ENCODE measurements at regions not wholly inside any gene's neighbourhood (a gene's known extent, or its start where the extent isn't known, plus 50 kb on each side); places are given as distances from the start of the nearest gene placed in this dataset.

GRCh38 chr18:3356614-3357013 lies 93.4 kb upstream of the TGIF1 start:
- ChIA-PET POLR2A (ENCODE audit: unreplicated experiment) (interaction anchor here (0.7 kb wide), 1 partner anchor 438 kb away, joined by 3 read pairs; no protein-coding TSS in a partner anchor), CTCF (no interaction called here)
- Histone ChIP-seq H3F3A (ENCODE audit: insufficient read depth, low read depth) (peaks cover 6% of the 10 kb centered on the region; the same call in 1 of the 2 replicates), H3K79me2 (ENCODE audit: low read depth) (no peaks in the 10 kb centered on the region), H3K9me3 (ENCODE audit: insufficient read depth, low read depth) (no peaks in the 10 kb centered on the region), H3K4me3 (no peak overlapping the region), H3K27ac (no peak overlapping the region), H3K27me3 (ENCODE audit: insufficient read depth, low read depth) (no peaks in the 10 kb centered on the region), H3K4me2 (no peak overlapping the region), H3K36me3 (ENCODE audit: low read depth) (peaks cover 24% of the 10 kb centered on the region), H4K20me1 (ENCODE audit: insufficient read depth) (no peaks in the 10 kb centered on the region), H3K9me2 (ENCODE audit: insufficient read depth) (no peaks in the 10 kb centered on the region), H3K4me1 (replicated peaks; ENCODE audit: insufficient read depth) (peaks cover 5% of the 10 kb centered on the region; the same call in 1 of the 2 replicates), H2AFZ (no peak overlapping the region)
- no peak for DNase-seq
- intact Hi-C loops (cut with micrococcal nuclease; ENCODE audit: unreplicated experiment): no loop called here
- BruUV-seq (replicated peaks): no TSS peak
- TF ChIP-seq EZH2 (IDR thresholded peaks at IDR 0.05; ENCODE audit: low read depth) (no peak), CTCF (conservative IDR thresholded peaks at IDR 0.05) (no peak)

GRCh38 chr18:3357516-3357915 lies 92.5 kb upstream of the TGIF1 start:
- Histone ChIP-seq H4K20me1 (ENCODE audit: insufficient read depth) (no peaks in the 10 kb centered on the region), H3K27me3 (ENCODE audit: insufficient read depth, low read depth) (no peaks in the 10 kb centered on the region), H3K9me2 (ENCODE audit: insufficient read depth) (no peaks in the 10 kb centered on the region), H3F3A (ENCODE audit: insufficient read depth, low read depth) (no peaks in the 10 kb centered on the region), H3K79me2 (ENCODE audit: low read depth) (no peaks in the 10 kb centered on the region), H3K9me3 (ENCODE audit: insufficient read depth, low read depth) (no peaks in the 10 kb centered on the region), H2AFZ (no peak overlapping the region), H3K36me3 (ENCODE audit: low read depth) (peaks cover 24% of the 10 kb centered on the region), H3K4me2 (no peak overlapping the region), H3K27ac (no peak overlapping the region), H3K4me1 (replicated peaks; ENCODE audit: insufficient read depth) (no peaks in the 10 kb centered on the region), H3K4me3 (no peak overlapping the region)
- ChIA-PET POLR2A (ENCODE audit: unreplicated experiment) (no interaction called here), CTCF (no interaction called here)
- no peak for DNase-seq
- intact Hi-C loops (cut with micrococcal nuclease; ENCODE audit: unreplicated experiment): no loop called here
- TF ChIP-seq EZH2 (IDR thresholded peaks at IDR 0.05; ENCODE audit: low read depth): no peak
- no peak for TF ChIP-seq CTCF (conservative IDR thresholded peaks at IDR 0.05)
- BruUV-seq (replicated peaks): no TSS peak

GRCh38 chr18:3358310-3358709 lies 91.7 kb upstream of the TGIF1 start:
- Histone ChIP-seq H2AFZ (no peak overlapping the region), H3K4me3 (no peak overlapping the region), H3K9me3 (ENCODE audit: insufficient read depth, low read depth) (no peaks in the 10 kb centered on the region), H4K20me1 (ENCODE audit: insufficient read depth) (no peaks in the 10 kb centered on the region), H3K79me2 (ENCODE audit: low read depth) (no peaks in the 10 kb centered on the region), H3K9me2 (ENCODE audit: insufficient read depth) (no peaks in the 10 kb centered on the region), H3K4me2 (no peak overlapping the region), H3K36me3 (ENCODE audit: low read depth) (peaks cover 24% of the 10 kb centered on the region), H3K27ac (no peak overlapping the region), H3K27me3 (ENCODE audit: insufficient read depth, low read depth) (no peaks in the 10 kb centered on the region), H3F3A (ENCODE audit: insufficient read depth, low read depth) (no peaks in the 10 kb centered on the region), H3K4me1 (replicated peaks; ENCODE audit: insufficient read depth) (no peaks in the 10 kb centered on the region)
- no TSS peak for BruUV-seq (replicated peaks)
- ChIA-PET POLR2A (ENCODE audit: unreplicated experiment) (no interaction called here), CTCF (no interaction called here)
- no peak for DNase-seq
- intact Hi-C loops (cut with micrococcal nuclease; ENCODE audit: unreplicated experiment): no loop called here
- TF ChIP-seq EZH2 (IDR thresholded peaks at IDR 0.05; ENCODE audit: low read depth): no peak
- no peak for TF ChIP-seq CTCF (conservative IDR thresholded peaks at IDR 0.05)

Data from PC-9 (cell line).